Glutamatergic neuron (in vitro differentiated cells): ENCODE measurements at regions not wholly inside any gene's neighbourhood (a gene's known extent, or its start where the extent isn't known, plus 50 kb on each side); places are given as distances from the start of the nearest gene placed in this dataset.

Source experiments
- DNase-seq: peaks from one replicate; pipeline ENCODE4 v3.0.0; 2022
- H3K27ac Mint-ChIP-seq: one replicate; pipeline ENCODE4 v1.8.0; 2020; ENCODE audit warnings: mild to moderate bottlenecking, mixed read lengths, inconsistent platforms; ENCODE audit not compliant: unreplicated experiment
- H3K27me3 Mint-ChIP-seq: one replicate; pipeline ENCODE4 v1.8.0; 2020; ENCODE audit warnings: mild to moderate bottlenecking, moderate library complexity, mixed read lengths, inconsistent platforms; ENCODE audit not compliant: unreplicated experiment
- H3K36me3 Mint-ChIP-seq: one replicate; pipeline ENCODE4 v1.8.0; 2020; ENCODE audit warnings: mild to moderate bottlenecking, mixed read lengths, inconsistent platforms; ENCODE audit not compliant: unreplicated experiment
- H3K4me1 Mint-ChIP-seq: one replicate; pipeline ENCODE4 v1.8.0; 2020; ENCODE audit warnings: mild to moderate bottlenecking, low read depth, mixed read lengths, inconsistent platforms; ENCODE audit not compliant: unreplicated experiment
- H3K4me3 Mint-ChIP-seq: one replicate; pipeline ENCODE4 v1.8.0; 2020; ENCODE audit warnings: mild to moderate bottlenecking, mixed read lengths, inconsistent platforms; ENCODE audit not compliant: unreplicated experiment
- H3K9me3 Mint-ChIP-seq: one replicate; pipeline ENCODE4 v1.8.0; 2020; ENCODE audit warnings: mild to moderate bottlenecking, moderate library complexity, mixed read lengths, inconsistent platforms; ENCODE audit not compliant: unreplicated experiment
- TF ChIP-seq, protein P1 (sequence below): fragments of 200-600 bp; sonication (generic); IDR thresholded peaks from one replicate; pipeline ENCODE4 v1.5.0; 2021; ENCODE audit not compliant: partially characterized antibody, unreplicated experiment

- TF ChIP-seq, protein P1, sequence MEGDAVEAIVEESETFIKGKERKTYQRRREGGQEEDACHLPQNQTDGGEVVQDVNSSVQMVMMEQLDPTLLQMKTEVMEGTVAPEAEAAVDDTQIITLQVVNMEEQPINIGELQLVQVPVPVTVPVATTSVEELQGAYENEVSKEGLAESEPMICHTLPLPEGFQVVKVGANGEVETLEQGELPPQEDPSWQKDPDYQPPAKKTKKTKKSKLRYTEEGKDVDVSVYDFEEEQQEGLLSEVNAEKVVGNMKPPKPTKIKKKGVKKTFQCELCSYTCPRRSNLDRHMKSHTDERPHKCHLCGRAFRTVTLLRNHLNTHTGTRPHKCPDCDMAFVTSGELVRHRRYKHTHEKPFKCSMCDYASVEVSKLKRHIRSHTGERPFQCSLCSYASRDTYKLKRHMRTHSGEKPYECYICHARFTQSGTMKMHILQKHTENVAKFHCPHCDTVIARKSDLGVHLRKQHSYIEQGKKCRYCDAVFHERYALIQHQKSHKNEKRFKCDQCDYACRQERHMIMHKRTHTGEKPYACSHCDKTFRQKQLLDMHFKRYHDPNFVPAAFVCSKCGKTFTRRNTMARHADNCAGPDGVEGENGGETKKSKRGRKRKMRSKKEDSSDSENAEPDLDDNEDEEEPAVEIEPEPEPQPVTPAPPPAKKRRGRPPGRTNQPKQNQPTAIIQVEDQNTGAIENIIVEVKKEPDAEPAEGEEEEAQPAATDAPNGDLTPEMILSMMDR = peak; percentile 38
- no peak for DNase-seq
- H3K36me3 Mint-ChIP-seq = no peaks in the 10 kb centered on the region
- no peaks in the 10 kb centered on the region for H3K9me3 Mint-ChIP-seq
- peaks cover under 1% of the 10 kb centered on the region for H3K27me3 Mint-ChIP-seq
- no peak overlapping the region for H3K27ac Mint-ChIP-seq
- no peaks in the 10 kb centered on the region for H3K4me1 Mint-ChIP-seq
- no peak overlapping the region for H3K4me3 Mint-ChIP-seq
These were observed 91.1 kb upstream of the TBCA start for GRCh38 chr5:77867194-77867691.

- Mint-ChIP-seq H3K9me3 (no peaks in the 10 kb centered on the region), H3K36me3 (no peaks in the 10 kb centered on the region), H3K4me3 (no peak overlapping the region), H3K27ac (no peak overlapping the region), H3K4me1 (no peaks in the 10 kb centered on the region), H3K27me3 (peaks cover 3% of the 10 kb centered on the region)
- TF ChIP-seq, protein P1 = no peak
- DNase-seq = no peak
These were observed 90.1 kb upstream of the TBCA start for GRCh38 chr5:77866198-77866597.

- TF ChIP-seq, protein P1 = no peak
- H3K4me1 Mint-ChIP-seq = no peaks in the 10 kb centered on the region
- DNase-seq = no peak
- H3K27me3 Mint-ChIP-seq = peaks cover 3% of the 10 kb centered on the region
- H3K4me3 Mint-ChIP-seq = no peak overlapping the region
- no peaks in the 10 kb centered on the region for H3K9me3 Mint-ChIP-seq
- H3K27ac Mint-ChIP-seq = no peak overlapping the region
- H3K36me3 Mint-ChIP-seq = no peaks in the 10 kb centered on the region
These were observed 88.9 kb upstream of the TBCA start for GRCh38 chr5:77864997-77865396.

DNA sequence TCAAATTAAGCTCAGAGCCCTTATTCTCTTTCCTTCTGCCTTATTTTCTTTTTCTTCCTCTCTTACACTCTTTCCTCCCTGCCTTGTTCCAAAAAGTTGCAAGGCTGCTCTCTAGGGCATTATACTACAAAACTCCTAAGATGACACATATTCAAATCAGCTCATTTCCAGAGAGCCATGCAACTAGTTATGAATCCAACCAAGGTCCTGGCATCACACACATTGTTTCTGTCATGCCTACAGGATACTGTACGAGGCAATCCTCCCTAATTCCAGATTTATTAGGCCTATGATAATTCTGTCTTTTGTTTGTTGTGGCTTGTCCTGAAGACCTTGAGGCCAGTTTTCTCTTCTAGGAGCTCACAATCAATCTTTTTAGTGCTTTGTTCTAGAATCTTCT lies 87.0 kb upstream of the TBCA start:
- Mint-ChIP-seq H3K9me3 (no peaks in the 10 kb centered on the region), H3K4me3 (no peak overlapping the region), H3K27me3 (peaks cover 3% of the 10 kb centered on the region), H3K27ac (no peak overlapping the region), H3K36me3 (no peaks in the 10 kb centered on the region), H3K4me1 (no peaks in the 10 kb centered on the region)
- no peak for DNase-seq
- TF ChIP-seq, protein P1 = no peak

DNA sequence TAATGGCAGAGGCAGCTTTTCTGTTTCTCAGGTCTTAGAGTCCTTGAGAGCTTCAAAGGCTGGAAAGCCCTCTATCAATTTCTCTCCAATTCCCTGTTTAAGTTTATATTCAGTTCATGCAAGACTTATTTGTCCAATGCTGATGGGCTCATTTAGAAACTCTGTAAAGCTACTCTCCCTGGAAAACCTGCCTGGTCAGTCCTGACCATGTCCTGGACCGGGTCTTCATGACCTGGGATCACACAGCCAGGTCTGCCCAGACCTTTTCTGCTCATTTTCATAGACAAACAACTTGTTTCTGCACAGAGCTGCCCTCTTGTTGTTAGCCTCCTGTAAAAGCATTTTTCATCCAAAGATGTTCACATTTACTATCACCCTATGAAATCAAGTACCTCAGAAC lies 85.4 kb upstream of the TBCA start:
- Mint-ChIP-seq H3K36me3 (no peaks in the 10 kb centered on the region), H3K27me3 (peaks cover 3% of the 10 kb centered on the region), H3K9me3 (no peaks in the 10 kb centered on the region), H3K27ac (no peak overlapping the region), H3K4me3 (no peak overlapping the region), H3K4me1 (no peaks in the 10 kb centered on the region)
- TF ChIP-seq, protein P1 = no peak
- no peak for DNase-seq
